HEK293 (cell line): ENCODE measurements at regions not wholly inside any gene's neighbourhood (a gene's known extent, or its start where the extent isn't known, plus 50 kb on each side); places are given as distances from the start of the nearest gene placed in this dataset.

Source experiments
- CTCF ChIA-PET: fragments of 350-600 bp; formaldehyde crosslinking; extraction: SDS; loops from one replicate; lab custom pipeline; 2021; ENCODE audit warnings: antibody characterized with exemption; lab: Yijun Ruan, JAX
- POLR2A ChIA-PET: fragments of 300-600 bp; formaldehyde crosslinking; extraction: SDS; loops from one replicate; lab custom pipeline; 2020; ENCODE audit warnings: antibody characterized with exemption, inconsistent platforms; lab: Yijun Ruan, JAX
- H3K27ac ChIP-seq: fragments of 200-500 bp; sonication (Bioruptor generic); 2 replicates; pipeline ENCODE4 v1.5.1; 2014; ENCODE audit warnings: low read depth, low read length, control low read depth, inconsistent platforms; ENCODE audit errors: extremely low read depth
- H3K36me3 ChIP-seq, 2 experiments: fragments of 200-500 bp in 1 of 2; sonication (Bioruptor generic) in 1 of 2; 1 replicate in 1 of 2; 2 replicates in 1 of 2; pipeline ENCODE4 v1.5.1; 2014 to 2017; ENCODE audit warnings: inconsistent platforms in 2 of 2, low read length in 2 of 2; ENCODE audit not compliant: control insufficient read depth in 2 of 2, insufficient read depth in 1 of 2
- H3K4me1 ChIP-seq: fragments of 200-500 bp; sonication (Bioruptor generic); 2 replicates; pipeline ENCODE4 v1.5.1; 2014; ENCODE audit warnings: mild to moderate bottlenecking, low read length, inconsistent platforms; ENCODE audit not compliant: control insufficient read depth, insufficient read depth
- H3K4me3 ChIP-seq: 2 replicates; pipeline ENCODE4 v1.5.1; 2011; ENCODE audit warnings: low read depth, mild to moderate bottlenecking, control low read depth, low read length, moderate library complexity
- H3K9me3 ChIP-seq: fragments of 200-500 bp; sonication (Bioruptor generic); 2 replicates; pipeline ENCODE4 v1.5.1; 2014; ENCODE audit warnings: low read depth, low read length, inconsistent platforms; ENCODE audit not compliant: control insufficient read depth, insufficient read depth
- BCL11A ChIP-seq: fragments of 450-650 bp; formaldehyde crosslinking; IDR thresholded peaks from 2 replicates; pipeline ENCODE4 v1.5.1; 2016; ENCODE audit warnings: low read depth, missing biosample characterization, missing genetic modification characterization
- HOXD13 ChIP-seq: sonication (generic); formaldehyde crosslinking; IDR thresholded peaks from 2 replicates; pipeline ENCODE4 v1.8.0; 2022; ENCODE audit warnings: missing genetic modification reagents, borderline replicate concordance
- PBX3 ChIP-seq: sonication (generic); formaldehyde crosslinking; IDR thresholded peaks from 2 replicates; pipeline ENCODE4 v1.8.1; 2022; ENCODE audit warnings: mild to moderate bottlenecking, moderate library complexity, missing genetic modification reagents
- PRDM1 ChIP-seq: fragments of 450-650 bp; formaldehyde crosslinking; IDR thresholded peaks from 2 replicates; pipeline ENCODE4; 2016; ENCODE audit warnings: missing biosample characterization, missing genetic modification characterization
- SCRT2 ChIP-seq: fragments of 450-650 bp; formaldehyde crosslinking; IDR thresholded peaks from 2 replicates; pipeline ENCODE4 v1.5.1; 2016; ENCODE audit warnings: missing biosample characterization, missing genetic modification characterization
- ZBTB10 ChIP-seq: fragments of 450-650 bp; formaldehyde crosslinking; IDR thresholded peaks from 2 replicates; pipeline ENCODE4 v1.5.1; 2016; ENCODE audit warnings: missing biosample characterization, missing genetic modification characterization
- ZBTB20 ChIP-seq: fragments of 450-650 bp; formaldehyde crosslinking; IDR thresholded peaks from 2 replicates; pipeline ENCODE4 v1.5.1; 2016; ENCODE audit warnings: missing biosample characterization, missing genetic modification characterization
- ZBTB48 ChIP-seq: fragments of 450-650 bp; formaldehyde crosslinking; IDR thresholded peaks from 2 replicates; pipeline ENCODE4 v1.5.1; 2016; ENCODE audit warnings: missing biosample characterization, missing genetic modification characterization
- ZNF112 ChIP-seq: fragments of 450-650 bp; formaldehyde crosslinking; IDR thresholded peaks from 2 replicates; pipeline ENCODE4 v1.5.0; 2017; ENCODE audit warnings: missing biosample characterization, missing genetic modification characterization
- ZNF18 ChIP-seq: fragments of 450-650 bp; formaldehyde crosslinking; IDR thresholded peaks from 2 replicates; pipeline ENCODE4 v1.5.1; 2016; ENCODE audit warnings: missing biosample characterization, missing genetic modification characterization
- ZNF19 ChIP-seq: fragments of 450-650 bp; formaldehyde crosslinking; IDR thresholded peaks from 2 replicates; pipeline ENCODE4; 2016; ENCODE audit warnings: missing biosample characterization, missing genetic modification characterization, low read depth
- ZNF24 ChIP-seq: fragments of 450-650 bp; formaldehyde crosslinking; IDR thresholded peaks from 2 replicates; pipeline ENCODE4 v1.5.1; 2016; ENCODE audit warnings: missing biosample characterization, missing genetic modification characterization
- ZNF302 ChIP-seq: fragments of 450-650 bp; formaldehyde crosslinking; IDR thresholded peaks from 2 replicates; pipeline ENCODE4 v1.5.1; 2016; ENCODE audit warnings: missing biosample characterization, missing genetic modification characterization, low read depth
- ZNF37A ChIP-seq: fragments of 450-650 bp; IDR thresholded peaks from 2 replicates; pipeline ENCODE4 v1.5.1; 2018; ENCODE audit warnings: missing biosample characterization, missing genetic modification characterization
- ZNF501 ChIP-seq: fragments of 450-650 bp; formaldehyde crosslinking; IDR thresholded peaks from 2 replicates; pipeline ENCODE4 v1.5.1; 2016; ENCODE audit warnings: missing biosample characterization, missing genetic modification characterization
- ZNF560 ChIP-seq: fragments of 450-650 bp; formaldehyde crosslinking; IDR thresholded peaks from 2 replicates; pipeline ENCODE4 v1.5.1; 2017; ENCODE audit warnings: missing biosample characterization, missing genetic modification characterization, borderline replicate concordance
- ZNF623 ChIP-seq: fragments of 450-650 bp; formaldehyde crosslinking; IDR thresholded peaks from 2 replicates; pipeline ENCODE4 v1.5.1; 2016; ENCODE audit warnings: missing biosample characterization, missing genetic modification characterization
- ZNF76 ChIP-seq: fragments of 450-650 bp; formaldehyde crosslinking; IDR thresholded peaks from 2 replicates; pipeline ENCODE4; 2016; ENCODE audit warnings: low read depth, missing biosample characterization, missing genetic modification characterization, borderline replicate concordance
- ZNF768 ChIP-seq: fragments of 450-650 bp; formaldehyde crosslinking; IDR thresholded peaks from 2 replicates; pipeline ENCODE4 v1.5.1; 2018; ENCODE audit warnings: missing biosample characterization, mild to moderate bottlenecking, missing genetic modification characterization
- ZSCAN16 ChIP-seq: fragments of 450-650 bp; formaldehyde crosslinking; IDR thresholded peaks from 2 replicates; pipeline ENCODE4 v1.5.1; 2016; ENCODE audit warnings: missing biosample characterization, missing genetic modification characterization

- TF ChIP-seq ZNF18 (tag by site-specific recombination) = no peak
- TF ChIP-seq SCRT2 (tag by site-specific recombination) = no peak
- no peak for TF ChIP-seq ZNF37A
- no peak for TF ChIP-seq ZNF19 (tag by site-specific recombination)
- TF ChIP-seq ZBTB10 (tag by site-specific recombination) = no peak
- no peak for TF ChIP-seq ZNF76
- TF ChIP-seq, all 188 proteins: peak for 0
Measured at GRCh38 chr1:14437417-14437918, 161.0 kb upstream of the KAZN start (continued).

- H3K4me1 ChIP-seq = peaks cover 9% of the 10 kb centered on the region
- ChIA-PET POLR2A (no interaction called here), CTCF (no interaction called here)
- no peak overlapping the region for H3K4me3 ChIP-seq
- H3K9me3 ChIP-seq = no peaks in the 10 kb centered on the region
- no peaks in the 10 kb centered on the region for H3K36me3 ChIP-seq
- no peak overlapping the region for H3K27ac ChIP-seq
- TF ChIP-seq ZNF302 (tag by site-specific recombination) (no peak), ZNF24 (tag by site-specific recombination) (no peak), ZNF623 (tag by site-specific recombination) (peak; percentile 90), ZBTB20 (tag by site-specific recombination) (no peak)
Measured at GRCh38 chr1:14438127-14438769, 160.2 kb upstream of the KAZN start.

- Histone ChIP-seq H3K9me3 (no peaks in the 10 kb centered on the region), H3K4me3 (no peak overlapping the region), H3K36me3 (no peaks in the 10 kb centered on the region), H3K27ac (no peak overlapping the region), H3K4me1 (peaks cover 16% of the 10 kb centered on the region)
- TF ChIP-seq ZNF560 (no peak), ZSCAN16 (tag by site-specific recombination) (no peak), PBX3 (CRISPR knock-in tag) (no peak), ZBTB48 (no peak), BCL11A (tag by site-specific recombination) (no peak), ZNF112 (tag by site-specific recombination) (no peak), HOXD13 (CRISPR knock-in tag) (no peak), PRDM1 (tag by site-specific recombination) (no peak), ZNF768 (tag by site-specific recombination) (no peak), ZNF501 (tag by site-specific recombination) (no peak), ZNF18 (tag by site-specific recombination) (no peak)
- POLR2A ChIA-PET = no interaction called here
- CTCF ChIA-PET = no interaction called here
Measured at GRCh38 chr1:14439015-14439414, 159.5 kb upstream of the KAZN start.
